ENCODE measurements at regions not wholly inside any gene's neighbourhood (a gene's known extent, or its start where the extent isn't known, plus 50 kb on each side); places are given as distances from the start of the nearest gene placed in this dataset.

DNA sequence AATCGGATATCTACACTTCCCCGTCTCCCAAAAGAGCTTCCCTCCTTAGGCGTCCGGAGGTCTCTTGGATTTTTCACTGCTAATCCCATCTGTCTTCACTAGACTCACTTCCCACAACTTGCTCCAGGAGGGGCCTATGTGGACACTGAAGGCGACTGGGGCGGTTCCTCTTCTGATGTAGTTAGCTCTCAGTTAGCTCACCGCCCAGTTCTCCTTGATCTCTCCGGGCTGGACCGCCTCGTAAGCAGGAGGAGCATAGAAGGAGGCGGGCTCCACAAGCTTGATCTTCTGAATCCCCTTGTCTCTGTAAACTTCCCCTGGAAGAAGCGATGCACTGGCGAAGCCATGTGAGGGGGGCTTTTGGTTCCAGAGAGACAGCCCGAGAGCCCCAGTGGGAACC is 112.0 kb upstream of the SELENOP start:
- no peak for TF ChIP-seq EZH2 (IDR thresholded peaks at IDR 0.05; ENCODE audit: borderline replicate concordance)
- no peak for TF ChIP-seq CTCF (IDR thresholded peaks at IDR 0.05; ENCODE audit: poor library complexity)
- TF ChIP-seq EZH2phosphoT487 (IDR thresholded peaks at IDR 0.05; ENCODE audit: low read depth, severe bottlenecking, unreplicated experiment), result no peak

All from hepatocyte (in vitro differentiated cells).